PFSK-1 (cell line): ENCODE measurements at regions not wholly inside any gene's neighbourhood (a gene's known extent, or its start where the extent isn't known, plus 50 kb on each side); places are given as distances from the start of the nearest gene placed in this dataset.

ENCODE experiments used
- POLR2AphosphoS5 ChIP-seq: IDR thresholded peaks from 2 replicates; pipeline ENCODE4 v1.6.1; 2012; ENCODE audit warnings: low read depth, mild to moderate bottlenecking, control low read depth, low read length, moderate library complexity
- TF ChIP-seq, protein P1 (sequence below), 2 experiments: IDR thresholded peaks; 2 replicates each; pipeline versions ENCODE4 v1.6.1 to v1.8.0; 2011 to 2012; ENCODE audit warnings: low read depth in 2 of 2, low read length in 2 of 2, control low read depth in 1 of 2, inconsistent platforms in 1 of 2, mild to moderate bottlenecking in 1 of 2, moderate library complexity in 1 of 2; ENCODE audit not compliant: insufficient read depth in 1 of 2

DNA sequence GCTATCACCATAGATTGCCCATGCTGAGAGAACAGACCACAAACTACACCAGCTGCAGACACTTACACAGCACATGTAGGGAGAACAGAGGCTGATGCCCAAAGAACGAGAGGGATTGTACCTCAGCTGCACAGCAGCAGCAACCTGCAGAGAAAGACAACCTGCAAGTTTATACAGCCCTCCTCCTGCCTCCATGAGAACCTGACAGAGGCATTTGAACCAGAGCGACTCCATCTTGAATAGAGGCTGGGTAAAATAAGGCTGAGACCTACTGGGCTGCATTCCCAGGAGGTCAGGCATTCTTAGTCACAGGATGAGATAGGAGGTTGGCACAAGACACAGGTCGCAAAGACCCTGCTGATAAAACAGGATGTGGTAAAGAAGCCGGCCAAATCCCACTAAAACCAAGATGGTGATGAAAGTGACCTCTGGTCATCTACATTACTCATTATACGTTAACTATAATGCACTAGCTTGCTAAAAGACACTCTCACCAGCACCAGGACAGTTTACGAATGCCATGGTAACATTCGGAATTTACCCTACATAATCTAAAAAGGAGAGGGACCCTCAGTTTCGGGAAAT lies 262.4 kb upstream of the HMGA2 start:
- TF ChIP-seq POLR2AphosphoS5: no peak
- TF ChIP-seq, protein P1, sequence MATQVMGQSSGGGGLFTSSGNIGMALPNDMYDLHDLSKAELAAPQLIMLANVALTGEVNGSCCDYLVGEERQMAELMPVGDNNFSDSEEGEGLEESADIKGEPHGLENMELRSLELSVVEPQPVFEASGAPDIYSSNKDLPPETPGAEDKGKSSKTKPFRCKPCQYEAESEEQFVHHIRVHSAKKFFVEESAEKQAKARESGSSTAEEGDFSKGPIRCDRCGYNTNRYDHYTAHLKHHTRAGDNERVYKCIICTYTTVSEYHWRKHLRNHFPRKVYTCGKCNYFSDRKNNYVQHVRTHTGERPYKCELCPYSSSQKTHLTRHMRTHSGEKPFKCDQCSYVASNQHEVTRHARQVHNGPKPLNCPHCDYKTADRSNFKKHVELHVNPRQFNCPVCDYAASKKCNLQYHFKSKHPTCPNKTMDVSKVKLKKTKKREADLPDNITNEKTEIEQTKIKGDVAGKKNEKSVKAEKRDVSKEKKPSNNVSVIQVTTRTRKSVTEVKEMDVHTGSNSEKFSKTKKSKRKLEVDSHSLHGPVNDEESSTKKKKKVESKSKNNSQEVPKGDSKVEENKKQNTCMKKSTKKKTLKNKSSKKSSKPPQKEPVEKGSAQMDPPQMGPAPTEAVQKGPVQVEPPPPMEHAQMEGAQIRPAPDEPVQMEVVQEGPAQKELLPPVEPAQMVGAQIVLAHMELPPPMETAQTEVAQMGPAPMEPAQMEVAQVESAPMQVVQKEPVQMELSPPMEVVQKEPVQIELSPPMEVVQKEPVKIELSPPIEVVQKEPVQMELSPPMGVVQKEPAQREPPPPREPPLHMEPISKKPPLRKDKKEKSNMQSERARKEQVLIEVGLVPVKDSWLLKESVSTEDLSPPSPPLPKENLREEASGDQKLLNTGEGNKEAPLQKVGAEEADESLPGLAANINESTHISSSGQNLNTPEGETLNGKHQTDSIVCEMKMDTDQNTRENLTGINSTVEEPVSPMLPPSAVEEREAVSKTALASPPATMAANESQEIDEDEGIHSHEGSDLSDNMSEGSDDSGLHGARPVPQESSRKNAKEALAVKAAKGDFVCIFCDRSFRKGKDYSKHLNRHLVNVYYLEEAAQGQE (IDR thresholded peaks at IDR 0.05; ENCODE audit: insufficient read depth in 1 of 2, low read depth in 2 of 2, low read length in 2 of 2): 0 out of 4 replicates have a peak, but pooled peaks of 1 of the 2 experiments have one; percentile 12
